Hepatocyte (in vitro differentiated cells): ENCODE measurements at regions not wholly inside any gene's neighbourhood (a gene's known extent, or its start where the extent isn't known, plus 50 kb on each side); places are given as distances from the start of the nearest gene placed in this dataset.

Experiments used
- DNase-seq: peaks from one replicate; pipeline ENCODE4 v3.0.0-alpha.2; 2016; ENCODE audit warnings: low spot score
- H2AFZ ChIP-seq: fragments of 200-600 bp; sonication (generic); 2 replicates; pipeline ENCODE4 v1.6.0; 2016; ENCODE audit warnings: antibody characterized with exemption, mild to moderate bottlenecking
- H3K27ac ChIP-seq: fragments of 200-600 bp; sonication (generic); 2 replicates; pipeline ENCODE4 v1.5.1; 2016; ENCODE audit warnings: mild to moderate bottlenecking
- H3K27me3 ChIP-seq: fragments of 200-600 bp; sonication (generic); 2 replicates; pipeline ENCODE4 v1.6.1; 2016
- H3K36me3 ChIP-seq: fragments of 200-600 bp; sonication (generic); replicated peaks from 2 replicates; pipeline ENCODE4 v1.5.1; 2016; ENCODE audit warnings: low read depth; ENCODE audit not compliant: insufficient read depth
- H3K4me1 ChIP-seq: fragments of 200-600 bp; sonication (generic); 2 replicates; pipeline ENCODE4 v1.5.1; 2016; ENCODE audit warnings: mild to moderate bottlenecking, moderate library complexity; ENCODE audit not compliant: insufficient read depth
- H3K4me2 ChIP-seq: fragments of 200-600 bp; sonication (generic); 2 replicates; pipeline ENCODE4 v1.6.0; 2016
- H3K4me3 ChIP-seq: fragments of 200-600 bp; sonication (generic); 2 replicates; pipeline ENCODE4 v1.5.1; 2016; ENCODE audit warnings: mild to moderate bottlenecking
- H3K79me2 ChIP-seq: fragments of 200-600 bp; sonication (generic); 2 replicates; pipeline ENCODE4 v1.6.0; 2017; ENCODE audit warnings: mild to moderate bottlenecking
- H3K9me2 ChIP-seq: fragments of 200-600 bp; sonication (generic); replicated peaks from 2 replicates; pipeline ENCODE4 v1.6.0; 2017; ENCODE audit warnings: mild to moderate bottlenecking; ENCODE audit not compliant: insufficient read depth
- H3K9me3 ChIP-seq: fragments of 200-600 bp; sonication (generic); 2 replicates; pipeline ENCODE4 v1.5.1; 2016; ENCODE audit warnings: low read depth, mild to moderate bottlenecking
- H4K20me1 ChIP-seq: fragments of 200-600 bp; sonication (generic); 2 replicates; pipeline ENCODE4 v1.6.0; 2016; ENCODE audit warnings: mild to moderate bottlenecking; ENCODE audit not compliant: insufficient read depth, poor library complexity, severe bottlenecking
- CTCF ChIP-seq: fragments of 200-600 bp; sonication (generic); IDR thresholded peaks from 2 replicates; pipeline ENCODE4 v1.5.1; 2016; ENCODE audit warnings: antibody characterized with exemption, mild to moderate bottlenecking; ENCODE audit not compliant: poor library complexity
- EZH2 ChIP-seq: fragments of 200-600 bp; sonication (generic); IDR thresholded peaks from 2 replicates; pipeline ENCODE4 v1.6.1; 2016; ENCODE audit warnings: antibody characterized with exemption, mild to moderate bottlenecking, borderline replicate concordance
- EZH2phosphoT487 ChIP-seq: fragments of 200-600 bp; sonication (generic); IDR thresholded peaks from one replicate; pipeline ENCODE4 v1.6.1; 2018; ENCODE audit warnings: antibody characterized with exemption, mild to moderate bottlenecking, low read depth, moderate library complexity; ENCODE audit not compliant: unreplicated experiment, severe bottlenecking
- WGBS: methylation state at CpG from one replicate; pipeline ENCODE4 v1.1.6; 2016; ENCODE audit warnings: low lambda C conversion rate; ENCODE audit errors: missing lambda C conversion rate; 5-methylcytosine and 5-hydroxymethylcytosine counted together

DNA sequence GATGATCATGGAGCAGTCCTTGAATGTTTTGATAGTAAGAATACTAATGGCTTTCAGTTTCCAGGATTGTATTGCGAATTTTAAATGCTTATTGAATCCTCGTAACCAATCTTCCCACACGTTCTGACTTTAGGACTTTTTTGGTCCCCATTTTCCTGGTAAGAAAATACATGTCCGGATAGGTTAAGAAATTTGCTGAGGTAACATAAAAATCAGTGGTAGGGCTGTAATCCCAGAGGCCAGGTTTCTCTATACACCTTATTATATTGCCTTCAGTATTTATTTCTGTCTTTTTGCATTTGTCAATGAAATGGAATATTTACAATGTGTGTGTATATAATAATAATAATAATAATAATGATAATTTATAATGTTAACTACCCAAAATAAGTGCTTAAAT is 603.2 kb downstream of the TMEM182 start:
- Histone ChIP-seq H3K9me2 (no peaks in the 10 kb centered on the region), H3K27ac (no peak overlapping the region), H2AFZ (no peak overlapping the region), H3K4me1 (no peaks in the 10 kb centered on the region), H3K27me3 (no peaks in the 10 kb centered on the region), H3K36me3 (no peaks in the 10 kb centered on the region), H3K9me3 (no peaks in the 10 kb centered on the region), H3K4me3 (no peak overlapping the region), H3K4me2 (no peak overlapping the region), H3K79me2 (no peaks in the 10 kb centered on the region), H4K20me1 (no peaks in the 10 kb centered on the region)
- TF ChIP-seq EZH2phosphoT487 (no peak), EZH2 (no peak), CTCF (no peak)
- DNase-seq: no peak
- 90% methylated on average over 4 of the region's 4 CpGs for WGBS

DNA sequence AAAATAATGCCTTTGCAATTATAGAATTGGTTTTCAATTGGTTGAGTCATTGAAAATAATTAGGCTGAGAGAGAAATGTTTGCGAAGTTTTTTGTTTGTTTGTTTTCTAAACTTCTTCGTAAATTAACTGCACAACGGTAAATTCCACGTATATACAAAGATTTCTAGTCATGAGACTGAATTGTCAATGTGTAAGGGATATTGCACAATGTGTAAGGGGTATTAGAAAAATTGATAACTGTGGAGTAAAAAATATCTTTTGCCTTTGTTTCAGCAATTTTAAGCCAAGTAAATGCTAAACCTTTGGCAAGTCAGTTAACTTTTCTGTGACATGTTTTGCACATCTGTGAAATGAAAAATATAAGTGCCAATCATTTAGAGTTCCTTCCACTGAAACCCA is 606.0 kb downstream of the TMEM182 start:
- WGBS: 90% methylated on average over 4 of the region's 4 CpGs
- H3K9me3 ChIP-seq: no peaks in the 10 kb centered on the region
- H3K36me3 ChIP-seq: no peaks in the 10 kb centered on the region
- H3K27ac ChIP-seq: no peak overlapping the region
- no peak overlapping the region for H3K4me2 ChIP-seq
- H4K20me1 ChIP-seq: no peaks in the 10 kb centered on the region
- DNase-seq: no peak
- no peaks in the 10 kb centered on the region for H3K9me2 ChIP-seq
- no peaks in the 10 kb centered on the region for H3K27me3 ChIP-seq
- TF ChIP-seq EZH2 (no peak), CTCF (no peak), EZH2phosphoT487 (no peak)
- no peaks in the 10 kb centered on the region for H3K4me1 ChIP-seq
- no peak overlapping the region for H2AFZ ChIP-seq
- no peaks in the 10 kb centered on the region for H3K79me2 ChIP-seq
- H3K4me3 ChIP-seq: no peak overlapping the region

GRCh38 chr2:103383541-103383940 is 621.7 kb downstream of the TMEM182 start:
- no peak overlapping the region for H3K4me2 ChIP-seq
- TF ChIP-seq EZH2phosphoT487 (no peak), CTCF (no peak), EZH2 (no peak)

DNA sequence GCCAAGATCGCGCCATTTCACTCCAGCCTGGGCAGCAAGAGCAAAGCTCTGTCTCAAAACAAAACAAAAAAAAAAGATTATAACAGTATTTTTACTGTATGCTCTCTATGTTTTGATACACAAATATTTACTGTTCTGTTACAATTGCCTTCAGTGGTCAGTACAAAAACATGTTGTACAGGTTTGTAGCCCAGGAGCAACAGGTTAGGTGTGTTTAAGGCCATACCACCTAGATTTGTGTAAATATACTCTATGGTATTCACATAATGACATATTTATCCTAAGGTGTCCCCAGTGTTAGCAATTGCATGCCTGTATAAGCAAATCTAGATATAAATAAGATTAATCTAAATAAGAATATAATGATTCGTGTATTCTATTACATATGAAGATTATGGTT is 625.0 kb downstream of the TMEM182 start:
- no peaks in the 10 kb centered on the region for H3K9me2 ChIP-seq
- TF ChIP-seq EZH2: no peak
- TF ChIP-seq EZH2phosphoT487: no peak
- no peak for TF ChIP-seq CTCF
- WGBS: 99% methylated on average over 3 of the region's 3 CpGs

More at GRCh38 chr2:103383541-103383940, 621.7 kb downstream of the TMEM182 start:
- Histone ChIP-seq H3K36me3 (no peaks in the 10 kb centered on the region), H3K4me1 (no peaks in the 10 kb centered on the region), H3K4me3 (no peak overlapping the region), H2AFZ (no peak overlapping the region), H3K9me2 (no peaks in the 10 kb centered on the region), H4K20me1 (no peaks in the 10 kb centered on the region), H3K27me3 (no peaks in the 10 kb centered on the region), H3K27ac (no peak overlapping the region), H3K9me3 (no peaks in the 10 kb centered on the region), H3K79me2 (no peaks in the 10 kb centered on the region)
- no peak for DNase-seq
- 69% methylated on average over 3 of the region's 3 CpGs for WGBS

More for the DNA sequence above, 625.0 kb downstream of the TMEM182 start:
- Histone ChIP-seq H3K4me2 (no peak overlapping the region), H3K36me3 (no peaks in the 10 kb centered on the region), H3K79me2 (no peaks in the 10 kb centered on the region), H3K9me3 (no peaks in the 10 kb centered on the region), H3K27ac (no peak overlapping the region), H2AFZ (no peak overlapping the region), H3K4me3 (no peak overlapping the region), H3K27me3 (no peaks in the 10 kb centered on the region), H3K4me1 (no peaks in the 10 kb centered on the region), H4K20me1 (no peaks in the 10 kb centered on the region)
- DNase-seq: no peak
